Common myeloid progenitor, CD34-positive (primary cell): ENCODE measurements at regions not wholly inside any gene's neighbourhood (a gene's known extent, or its start where the extent isn't known, plus 50 kb on each side); places are given as distances from the start of the nearest gene placed in this dataset.

Experiments used
- CTCF ChIA-PET: fragments of 350-600 bp; sonication (Branson Sonifier 250); formaldehyde crosslinking; loops from one replicate; lab custom pipeline; 2021; ENCODE audit warnings: antibody characterized with exemption; lab: Charles Lee
- POLR2A ChIA-PET: fragments of 350-600 bp; sonication (Branson Sonifier 250); formaldehyde crosslinking; loops from one replicate; lab custom pipeline; 2021; ENCODE audit warnings: antibody characterized with exemption; lab: Charles Lee
- DNase-seq, 3 donors: peaks; one replicate each; pipeline versions ENCODE4 v3.0.0 to v3.0.0-alpha.2; 2013
- H3K27ac ChIP-seq, 2 experiments: 1 replicate in 1 of 2; 2 replicates in 1 of 2; pipeline ENCODE4 v1.7.0; 2013; ENCODE audit warnings: inconsistent platforms in 2 of 2, low read length in 2 of 2, mild to moderate bottlenecking in 2 of 2, low read depth in 1 of 2, moderate library complexity in 1 of 2; ENCODE audit not compliant: severe bottlenecking in 2 of 2, insufficient read depth in 1 of 2, poor library complexity in 1 of 2
- H3K27me3 ChIP-seq, 5 experiments: replicated peaks in 2 of 5; 1 replicate in 3 of 5; 2 replicates in 2 of 5; pipeline versions ENCODE4 v1.6.1 to v1.7.0; 2013; ENCODE audit warnings: low read length in 4 of 5, mild to moderate bottlenecking in 2 of 5, moderate library complexity in 2 of 5, inconsistent platforms in 1 of 5; ENCODE audit not compliant: insufficient read depth in 5 of 5, control insufficient read depth in 4 of 5
- H3K36me3 ChIP-seq, 4 experiments: 1 replicate in 2 of 4; 2 replicates in 2 of 4; pipeline versions ENCODE4 v1.6.1 to v1.7.0; 2013; ENCODE audit warnings: low read length in 3 of 4, control low read depth in 1 of 4, mild to moderate bottlenecking in 1 of 4; ENCODE audit not compliant: control insufficient read depth in 4 of 4, insufficient read depth in 4 of 4
- H3K4me1 ChIP-seq, 4 experiments: 1 replicate in 3 of 4; 2 replicates in 1 of 4; pipeline versions ENCODE4 v1.6.1 to v1.7.1; 2013; ENCODE audit warnings: low read length in 3 of 4, mild to moderate bottlenecking in 3 of 4, control low read depth in 1 of 4, inconsistent platforms in 1 of 4, moderate library complexity in 1 of 4; ENCODE audit not compliant: control insufficient read depth in 4 of 4, insufficient read depth in 4 of 4; ENCODE audit errors: control extremely low read depth in 1 of 4
- H3K4me3 ChIP-seq, 7 experiments: 1 replicate in 4 of 7; 2 replicates in 3 of 7; pipeline versions ENCODE4 v1.5.1 to v1.7.0; 2013; ENCODE audit warnings: mild to moderate bottlenecking in 7 of 7, low read length in 6 of 7, moderate library complexity in 6 of 7, inconsistent platforms in 2 of 7, low read depth in 2 of 7, control low read depth in 1 of 7; ENCODE audit not compliant: insufficient read depth in 4 of 7, control insufficient read depth in 1 of 7; ENCODE audit errors: extremely low read depth in 1 of 7
- H3K9me3 ChIP-seq, 5 experiments: 1 replicate in 4 of 5; 2 replicates in 1 of 5; pipeline versions ENCODE4 v1.6.1 to v1.7.1; 2013; ENCODE audit warnings: low read length in 4 of 5, mild to moderate bottlenecking in 2 of 5, inconsistent platforms in 1 of 5, low read depth in 1 of 5, moderate library complexity in 1 of 5; ENCODE audit not compliant: control insufficient read depth in 4 of 5, insufficient read depth in 2 of 5; ENCODE audit errors: control extremely low read depth in 1 of 5
- WGBS: methylation state at CpG from one replicate; pipeline ENCODE4 v1.1.5; 2013; ENCODE audit not compliant: insufficient coverage; 5-methylcytosine and 5-hydroxymethylcytosine counted together

- no peak for DNase-seq
- ChIA-PET CTCF (no interaction called here), POLR2A (no interaction called here)
- H3K27ac ChIP-seq, result no peak overlapping the region
- no CpG with 5 or more reads among the region's 4 CpGs for WGBS
- no peaks in the 10 kb centered on the region for H3K9me3 ChIP-seq
- H3K4me3 ChIP-seq, result no peak overlapping the region
- H3K4me1 ChIP-seq, result no peaks in the 10 kb centered on the region
- H3K27me3 ChIP-seq, result no peaks in the 10 kb centered on the region
- H3K36me3 ChIP-seq, result no peaks in the 10 kb centered on the region
Measured at GRCh38 chr22:34045311-34045710, 125.0 kb upstream of the LARGE1 start.

DNA sequence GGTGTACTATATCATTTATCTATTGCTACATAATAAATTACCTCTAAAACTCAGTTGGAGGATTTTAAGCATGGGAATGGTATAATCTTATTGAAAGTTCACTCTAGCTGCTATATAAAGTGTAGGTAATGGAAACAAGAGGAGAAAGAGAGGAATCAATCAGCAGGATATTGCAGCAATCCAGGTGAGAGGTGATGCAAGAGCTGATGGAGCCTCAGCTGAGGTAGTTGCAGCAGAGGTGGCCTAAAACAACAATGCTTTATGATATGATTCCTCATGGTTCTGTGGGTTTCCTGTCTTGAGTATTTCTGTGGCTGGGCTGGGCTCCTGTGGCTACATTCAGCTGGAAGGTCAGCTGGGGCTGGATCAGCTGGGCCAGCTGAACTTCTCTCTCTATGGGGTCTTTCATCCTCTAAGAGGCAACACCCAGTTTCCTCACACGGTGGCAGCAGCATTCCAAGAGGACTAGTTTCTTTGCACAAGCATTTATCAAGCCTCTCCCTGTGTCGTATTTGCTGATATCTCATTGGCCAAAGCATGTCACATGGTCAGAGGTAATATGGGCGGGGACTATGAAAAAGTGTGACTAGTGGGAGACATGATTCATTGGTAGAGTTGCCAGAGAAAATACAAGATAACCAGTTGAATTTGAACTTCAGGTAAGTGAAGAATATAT is 135.4 kb upstream of the LARGE1 start:
- Histone ChIP-seq H3K27ac (no peak overlapping the region), H3K27me3 (no peaks in the 10 kb centered on the region), H3K4me3 (no peak overlapping the region), H3K9me3 (peaks cover 0 to 21% (median 4%) of the 10 kb centered on the region in 5 experiments), H3K36me3 (no peaks in the 10 kb centered on the region), H3K4me1 (no peaks in the 10 kb centered on the region)
- peak in 2 of 3 donors; percentile 7 to 14 for DNase-seq
- 17% methylated on average over 2 of the region's 3 CpGs for WGBS
- ChIA-PET POLR2A (no interaction called here), CTCF (no interaction called here)

- WGBS, result 95% methylated on average over 3 of the region's 4 CpGs
- Histone ChIP-seq H3K4me1 (no peaks in the 10 kb centered on the region), H3K9me3 (peaks cover 0 to 21% (median 4%) of the 10 kb centered on the region in 5 experiments), H3K36me3 (no peaks in the 10 kb centered on the region), H3K27ac (no peak overlapping the region), H3K27me3 (no peaks in the 10 kb centered on the region), H3K4me3 (no peak overlapping the region)
- ChIA-PET POLR2A (no interaction called here), CTCF (no interaction called here)
- DNase-seq, result no peak
Measured at GRCh38 chr22:34057726-34058125, 137.4 kb upstream of the LARGE1 start.

- Histone ChIP-seq H3K9me3 (peaks cover 0 to 3% (median 1%) of the 10 kb centered on the region in 5 experiments), H3K27ac (no peak overlapping the region)
- WGBS, result 80% methylated on average over 6 of the region's 7 CpGs
Measured at GRCh38 chr22:34064696-34065095, 144.4 kb upstream of the LARGE1 start.

GRCh38 chr22:34067031-34067430 is 146.8 kb upstream of the LARGE1 start:
- no peaks in the 10 kb centered on the region for H3K9me3 ChIP-seq
- no peak for DNase-seq
- H3K4me3 ChIP-seq, result no peak overlapping the region
- H3K27ac ChIP-seq, result no peak overlapping the region
- H3K4me1 ChIP-seq, result no peaks in the 10 kb centered on the region
- CTCF ChIA-PET, result no interaction called here
- POLR2A ChIA-PET, result no interaction called here
- WGBS, result 89% methylated on average over 5 of the region's 7 CpGs
- H3K36me3 ChIP-seq, result no peaks in the 10 kb centered on the region
- peaks cover 0 to 1% (median 0%) of the 10 kb centered on the region in 5 experiments for H3K27me3 ChIP-seq

More at GRCh38 chr22:34064696-34065095, 144.4 kb upstream of the LARGE1 start:
- DNase-seq, result no peak
- H3K36me3 ChIP-seq, result no peaks in the 10 kb centered on the region
- peaks cover 0 to 1% (median 0%) of the 10 kb centered on the region in 5 experiments for H3K27me3 ChIP-seq
- H3K4me3 ChIP-seq, result no peak overlapping the region
- CTCF ChIA-PET, result no interaction called here
- no peaks in the 10 kb centered on the region for H3K4me1 ChIP-seq
- POLR2A ChIA-PET, result no interaction called here

GRCh38 chr22:34068001-34068400 is 147.7 kb upstream of the LARGE1 start:
- no peaks in the 10 kb centered on the region for H3K9me3 ChIP-seq
- CTCF ChIA-PET, result no interaction called here

GRCh38 chr22:34070051-34070450 is 149.8 kb upstream of the LARGE1 start:
- Histone ChIP-seq H3K27ac (no peak overlapping the region), H3K9me3 (no peaks in the 10 kb centered on the region), H3K36me3 (no peaks in the 10 kb centered on the region), H3K27me3 (peaks cover 0 to 1% (median 0%) of the 10 kb centered on the region in 5 experiments), H3K4me1 (no peaks in the 10 kb centered on the region), H3K4me3 (no peak overlapping the region)
- no peak for DNase-seq
- ChIA-PET CTCF (no interaction called here), POLR2A (no interaction called here)
- 100% methylated on average over 4 of the region's 5 CpGs for WGBS

More at GRCh38 chr22:34068001-34068400, 147.7 kb upstream of the LARGE1 start:
- 100% methylated on average over 1 of the region's 2 CpGs for WGBS
- H3K27me3 ChIP-seq, result peaks cover 0 to 1% (median 0%) of the 10 kb centered on the region in 5 experiments
- no peaks in the 10 kb centered on the region for H3K36me3 ChIP-seq
- no peak overlapping the region for H3K27ac ChIP-seq
- H3K4me1 ChIP-seq, result no peaks in the 10 kb centered on the region
- no peak for DNase-seq
- POLR2A ChIA-PET, result no interaction called here
- no peak overlapping the region for H3K4me3 ChIP-seq
